ENCODE measurements at regions not wholly inside any gene's neighbourhood (a gene's known extent, or its start where the extent isn't known, plus 50 kb on each side); places are given as distances from the start of the nearest gene placed in this dataset.

GRCh38 chr6:148064406-148065134, 278.1 kb upstream of the SASH1 start:
- no peak for TF ChIP-seq JUND (IDR thresholded peaks at IDR 0.05; ENCODE audit: low read depth)
- in situ Hi-C loops (cut with HindIII; ENCODE audit: low pct_unique_long_range_greater_than_20kb, low sequenced_read_pairs): no loop called here
- peak in 1 of 2 experiments; percentile 57 for DNase-seq (ENCODE audit: low read depth in 1 of 2, low spot score in 1 of 2)

- DNase-seq (ENCODE audit: low read depth in 1 of 2, low spot score in 1 of 2): no peak
- in situ Hi-C loops (cut with HindIII; ENCODE audit: low pct_unique_long_range_greater_than_20kb, low sequenced_read_pairs): no loop called here
- no peak for TF ChIP-seq JUND (IDR thresholded peaks at IDR 0.05; ENCODE audit: low read depth)
These were observed 274.1 kb upstream of the SASH1 start for GRCh38 chr6:148068437-148069061.

- no peak for TF ChIP-seq JUND (IDR thresholded peaks at IDR 0.05; ENCODE audit: low read depth)
- no peak for DNase-seq (ENCODE audit: low read depth in 1 of 2, low spot score in 1 of 2)
- in situ Hi-C loops (cut with HindIII; ENCODE audit: low pct_unique_long_range_greater_than_20kb, low sequenced_read_pairs): no loop called here
These were observed 273.4 kb upstream of the SASH1 start for GRCh38 chr6:148069256-148069655.

GRCh38 chr6:148074291-148074690, 268.3 kb upstream of the SASH1 start:
- DNase-seq (ENCODE audit: low read depth in 1 of 2, low spot score in 1 of 2): no peak
- TF ChIP-seq JUND (IDR thresholded peaks at IDR 0.05; ENCODE audit: low read depth): no peak
- in situ Hi-C loops (cut with HindIII; ENCODE audit: low pct_unique_long_range_greater_than_20kb, low sequenced_read_pairs): no loop called here

- in situ Hi-C loops (cut with HindIII; ENCODE audit: low pct_unique_long_range_greater_than_20kb, low sequenced_read_pairs): no loop called here
- peak in 1 of 2 experiments; percentile 5 for DNase-seq (ENCODE audit: low read depth in 1 of 2, low spot score in 1 of 2)
- no peak for TF ChIP-seq JUND (IDR thresholded peaks at IDR 0.05; ENCODE audit: low read depth)
These were observed 267.9 kb upstream of the SASH1 start for GRCh38 chr6:148074738-148075137.

- no peak for DNase-seq (ENCODE audit: low read depth in 1 of 2, low spot score in 1 of 2)
- in situ Hi-C loops (cut with HindIII; ENCODE audit: low pct_unique_long_range_greater_than_20kb, low sequenced_read_pairs): no loop called here
- no peak for TF ChIP-seq JUND (IDR thresholded peaks at IDR 0.05; ENCODE audit: low read depth)
These were observed 267.3 kb upstream of the SASH1 start for GRCh38 chr6:148075352-148075751.

GRCh38 chr6:148076051-148076450, 266.6 kb upstream of the SASH1 start:
- no peak for DNase-seq (ENCODE audit: low read depth in 1 of 2, low spot score in 1 of 2)
- no peak for TF ChIP-seq JUND (IDR thresholded peaks at IDR 0.05; ENCODE audit: low read depth)
- in situ Hi-C loops (cut with HindIII; ENCODE audit: low pct_unique_long_range_greater_than_20kb, low sequenced_read_pairs): no loop called here

- no peak for TF ChIP-seq JUND (IDR thresholded peaks at IDR 0.05; ENCODE audit: low read depth)
- in situ Hi-C loops (cut with HindIII; ENCODE audit: low pct_unique_long_range_greater_than_20kb, low sequenced_read_pairs): no loop called here
- no peak for DNase-seq (ENCODE audit: low read depth in 1 of 2, low spot score in 1 of 2)
These were observed 262.3 kb upstream of the SASH1 start for GRCh38 chr6:148080315-148080714.

- no peak for DNase-seq (ENCODE audit: low read depth in 1 of 2, low spot score in 1 of 2)
- in situ Hi-C loops (cut with HindIII; ENCODE audit: low pct_unique_long_range_greater_than_20kb, low sequenced_read_pairs): no loop called here
- no peak for TF ChIP-seq JUND (IDR thresholded peaks at IDR 0.05; ENCODE audit: low read depth)
These were observed 261.6 kb upstream of the SASH1 start for GRCh38 chr6:148081076-148081475.

- in situ Hi-C loops (cut with HindIII; ENCODE audit: low pct_unique_long_range_greater_than_20kb, low sequenced_read_pairs): no loop called here
- TF ChIP-seq JUND (IDR thresholded peaks at IDR 0.05; ENCODE audit: low read depth): no peak
- no peak for DNase-seq (ENCODE audit: low read depth in 1 of 2, low spot score in 1 of 2)
These were observed 260.6 kb upstream of the SASH1 start for GRCh38 chr6:148082044-148082443.

- no peak for DNase-seq (ENCODE audit: low read depth in 1 of 2, low spot score in 1 of 2)
- TF ChIP-seq JUND (IDR thresholded peaks at IDR 0.05; ENCODE audit: low read depth): no peak
- in situ Hi-C loops (cut with HindIII; ENCODE audit: low pct_unique_long_range_greater_than_20kb, low sequenced_read_pairs): no loop called here
These were observed 259.9 kb upstream of the SASH1 start for GRCh38 chr6:148082696-148083095.

GRCh38 chr6:148085631-148086331, 256.9 kb upstream of the SASH1 start:
- no peak for DNase-seq (ENCODE audit: low read depth in 1 of 2, low spot score in 1 of 2)
- no peak for TF ChIP-seq JUND (IDR thresholded peaks at IDR 0.05; ENCODE audit: low read depth)
- in situ Hi-C loops (cut with HindIII; ENCODE audit: low pct_unique_long_range_greater_than_20kb, low sequenced_read_pairs): no loop called here

GRCh38 chr6:148086386-148086785, 256.3 kb upstream of the SASH1 start:
- in situ Hi-C loops (cut with HindIII; ENCODE audit: low pct_unique_long_range_greater_than_20kb, low sequenced_read_pairs): no loop called here
- TF ChIP-seq JUND (IDR thresholded peaks at IDR 0.05; ENCODE audit: low read depth): no peak

More at GRCh38 chr6:148086386-148086785, 256.3 kb upstream of the SASH1 start:
- no peak for DNase-seq (ENCODE audit: low read depth in 1 of 2, low spot score in 1 of 2)
